Upper lobe of left lung (tissue), 4 donors: ENCODE measurements at regions not wholly inside any gene's neighbourhood (a gene's known extent, or its start where the extent isn't known, plus 50 kb on each side); places are given as distances from the start of the nearest gene placed in this dataset.

Experiments used
- CTCF ChIP-seq, 6 experiments: fragments of 450-650 bp in 4 of 6; fragments of 200-600 bp in 2 of 6; sonication (generic) in 2 of 6; IDR thresholded peaks; one replicate each; pipeline ENCODE4 v1.5.1; 2016 to 2019; ENCODE audit warnings: antibody characterized with exemption in 6 of 6
- EP300 ChIP-seq, 4 donors: sonication (generic); formaldehyde crosslinking; IDR thresholded peaks; one replicate each; pipeline ENCODE4 v1.5.1; 2017; ENCODE audit warnings: antibody characterized with exemption in 4 of 4, control low read depth in 2 of 4
- POLR2A ChIP-seq, 4 donors: fragments of 450-650 bp; IDR thresholded peaks; one replicate each; pipeline ENCODE4 v1.5.1; 2016 to 2017; ENCODE audit warnings: antibody characterized with exemption in 4 of 4, mild to moderate bottlenecking in 2 of 4
- POLR2AphosphoS5 ChIP-seq, 2 donors: sonication (generic); formaldehyde crosslinking; IDR thresholded peaks; one replicate each; pipeline ENCODE4 v1.5.1; 2017; ENCODE audit warnings: antibody characterized with exemption in 2 of 2

- TF ChIP-seq CTCF (IDR thresholded peaks at IDR 0.05) (no peak), POLR2A (IDR thresholded peaks at IDR 0.05) (no peak), EP300 (IDR thresholded peaks at IDR 0.05) (no peak), POLR2AphosphoS5 (IDR thresholded peaks at IDR 0.05) (no peak)
Measured at GRCh38 chr2:150572194-150572766, 84.8 kb upstream of the RND3 start.
